ENCODE measurements at regions not wholly inside any gene's neighbourhood (a gene's known extent, or its start where the extent isn't known, plus 50 kb on each side); places are given as distances from the start of the nearest gene placed in this dataset.

- Mint-ChIP-seq H3K36me3 (ENCODE audit: low read depth) (no peaks in the 10 kb centered on the region), H3K4me3 (no peak overlapping the region), H3K27ac (no peak overlapping the region), H3K27me3 (peaks cover 44% of the 10 kb centered on the region), H3K4me1 (ENCODE audit: low read depth) (no peaks in the 10 kb centered on the region), H3K9me3 (peaks cover 9% of the 10 kb centered on the region)
- no peak for TF ChIP-seq CTCF (IDR thresholded peaks at IDR 0.05)
- H3K27ac ChIP-seq (ENCODE audit: low read depth in 1 of 2, low read length in 2 of 2), result no peak overlapping the region
- ATAC-seq (ENCODE audit: poor library complexity) (no peak), DNase-seq (no peak)
- H3K4me3 ChIP-seq (ENCODE audit: low read length), result no peak overlapping the region
- no peaks in the 10 kb centered on the region for H3K36me3 ChIP-seq (ENCODE audit: insufficient read depth, low read length)
- ChIA-PET POLR2A (interaction anchor here (0.6 kb wide), 1 partner anchor 543 kb away, joined by 3 read pairs; no protein-coding TSS in a partner anchor), CTCF (no interaction called here)
- intact Hi-C loops (cut with DNase I, micrococcal nuclease), result no loop called here
- H3K9me3 ChIP-seq (ENCODE audit: control insufficient read depth in 1 of 2, insufficient read depth in 1 of 2, low read length in 2 of 2), result peaks cover 20 to 24% of the 10 kb centered on the region in 2 experiments
- peaks cover 10 to 20% of the 10 kb centered on the region in 2 experiments for H3K27me3 ChIP-seq (ENCODE audit: control insufficient read depth in 1 of 2, insufficient read depth in 2 of 2, low read length in 2 of 2)
- H3K4me1 ChIP-seq (ENCODE audit: insufficient read depth, low read length), result no peaks in the 10 kb centered on the region
These were observed 68.9 kb upstream of the SEPTIN5 start for GRCh38 chr22:19645391-19645790.

GRCh38 chr22:19645905-19646304 lies 68.4 kb upstream of the SEPTIN5 start:
- CTCF ChIA-PET, result no interaction called here
- no peak for TF ChIP-seq CTCF (IDR thresholded peaks at IDR 0.05)
- no peaks in the 10 kb centered on the region for H3K36me3 Mint-ChIP-seq (ENCODE audit: low read depth)
- Histone ChIP-seq H3K36me3 (ENCODE audit: insufficient read depth, low read length) (no peaks in the 10 kb centered on the region), H3K4me3 (ENCODE audit: low read length) (no peak overlapping the region), H3K4me1 (ENCODE audit: insufficient read depth, low read length) (no peaks in the 10 kb centered on the region), H3K27ac (ENCODE audit: low read depth in 1 of 2, low read length in 2 of 2) (no peak overlapping the region), H3K9me3 (ENCODE audit: control insufficient read depth in 1 of 2, insufficient read depth in 1 of 2, low read length in 2 of 2) (peaks cover 20 to 24% of the 10 kb centered on the region in 2 experiments), H3K27me3 (ENCODE audit: control insufficient read depth in 1 of 2, insufficient read depth in 2 of 2, low read length in 2 of 2) (peaks cover 10 to 20% of the 10 kb centered on the region in 2 experiments)
- POLR2A ChIA-PET, result no interaction called here
- DNase-seq (no peak), ATAC-seq (ENCODE audit: poor library complexity) (no peak)
- intact Hi-C loops (cut with DNase I, micrococcal nuclease), result no loop called here
- no peak overlapping the region for H3K27ac Mint-ChIP-seq
- H3K4me3 Mint-ChIP-seq, result no peak overlapping the region
- H3K9me3 Mint-ChIP-seq, result peaks cover 9% of the 10 kb centered on the region
- no peaks in the 10 kb centered on the region for H3K4me1 Mint-ChIP-seq (ENCODE audit: low read depth)
- H3K27me3 Mint-ChIP-seq, result peaks cover 44% of the 10 kb centered on the region

- Mint-ChIP-seq H3K27ac (no peak overlapping the region), H3K36me3 (ENCODE audit: low read depth) (no peaks in the 10 kb centered on the region), H3K9me3 (peaks cover 9% of the 10 kb centered on the region), H3K4me3 (no peak overlapping the region), H3K27me3 (peaks cover 44% of the 10 kb centered on the region), H3K4me1 (ENCODE audit: low read depth) (no peaks in the 10 kb centered on the region)
- Histone ChIP-seq H3K27me3 (ENCODE audit: control insufficient read depth in 1 of 2, insufficient read depth in 2 of 2, low read length in 2 of 2) (peaks cover 10 to 20% of the 10 kb centered on the region in 2 experiments), H3K4me3 (ENCODE audit: low read length) (no peak overlapping the region), H3K4me1 (ENCODE audit: insufficient read depth, low read length) (no peaks in the 10 kb centered on the region), H3K9me3 (ENCODE audit: control insufficient read depth in 1 of 2, insufficient read depth in 1 of 2, low read length in 2 of 2) (peaks cover 20 to 24% of the 10 kb centered on the region in 2 experiments), H3K36me3 (ENCODE audit: insufficient read depth, low read length) (no peaks in the 10 kb centered on the region), H3K27ac (ENCODE audit: low read depth in 1 of 2, low read length in 2 of 2) (no peak overlapping the region)
- TF ChIP-seq CTCF (IDR thresholded peaks at IDR 0.05), result no peak
- DNase-seq (no peak), ATAC-seq (ENCODE audit: poor library complexity) (no peak)
- ChIA-PET POLR2A (no interaction called here), CTCF (no interaction called here)
- intact Hi-C loops (cut with DNase I, micrococcal nuclease), result no loop called here
These were observed 67.9 kb upstream of the SEPTIN5 start for GRCh38 chr22:19646383-19646782.
